T-cell (primary cell): ENCODE measurements at regions not wholly inside any gene's neighbourhood (a gene's known extent, or its start where the extent isn't known, plus 50 kb on each side); places are given as distances from the start of the nearest gene placed in this dataset.

ENCODE experiments used
- ATAC-seq, 4 experiments: fragments of 200-7000 bp in 3 of 4; fragments of 150-1000 bp in 1 of 4; cut with Tn5 transposase; replicated peaks in 1 of 4; 1 replicate in 3 of 4; 2 replicates in 1 of 4; pipeline ENCODE4 v1.10.0; 2021; ENCODE audit warnings: moderate library complexity in 3 of 4, mild to moderate bottlenecking in 2 of 4, moderate number of reproducible peaks in 1 of 4
- CTCF ChIA-PET, 2 donors: fragments of 300-600 bp; sonication (Branson Sonifier 250); formaldehyde crosslinking; loops; one replicate each; lab custom pipeline; 2022; ENCODE audit warnings: antibody characterized with exemption in 2 of 2; lab: Charles Lee
- POLR2A ChIA-PET, 2 donors: fragments of 300-600 bp; sonication (Branson Sonifier 250); formaldehyde crosslinking; loops; one replicate each; lab custom pipeline; 2022; ENCODE audit warnings: antibody characterized with exemption in 2 of 2; lab: Charles Lee
- DNase-seq, 35 experiments: peaks; one replicate each; pipeline versions ENCODE4 v3.0.0 to v3.0.0-alpha.2; 2013 to 2023
- H3K27ac ChIP-seq: one replicate; pipeline ENCODE4 v1.5.1; 2013; ENCODE audit warnings: low read length
- H3K27me3 ChIP-seq, 2 experiments: replicated peaks in 1 of 2; 1 replicate in 1 of 2; 2 replicates in 1 of 2; pipeline versions ENCODE4 v1.6.1 to v1.7.0; 2013; ENCODE audit warnings: low read length in 1 of 2, mixed read lengths in 1 of 2; ENCODE audit not compliant: control insufficient read depth in 2 of 2, insufficient read depth in 2 of 2; ENCODE audit errors: extremely low read depth in 1 of 2
- H3K36me3 ChIP-seq, 2 donors: 1 replicate in 1 of 2; 2 replicates in 1 of 2; pipeline versions ENCODE4 v1.6.1 to v1.7.0; 2013; ENCODE audit warnings: low read length in 1 of 2; ENCODE audit not compliant: control insufficient read depth in 2 of 2, insufficient read depth in 1 of 2; ENCODE audit errors: extremely low read depth in 1 of 2
- H3K4me1 ChIP-seq, 2 experiments: 1 replicate in 1 of 2; 2 replicates in 1 of 2; pipeline versions ENCODE4 v1.6.1 to v1.7.0; 2013; ENCODE audit warnings: low read length in 2 of 2, mixed read lengths in 1 of 2; ENCODE audit not compliant: insufficient read depth in 2 of 2, control insufficient read depth in 1 of 2; ENCODE audit errors: extremely low read depth in 1 of 2
- H3K4me3 ChIP-seq, 2 donors: 1 replicate in 1 of 2; 2 replicates in 1 of 2; pipeline versions ENCODE4 v1.5.1 to v1.7.0; 2013; ENCODE audit warnings: mild to moderate bottlenecking in 2 of 2, low read length in 1 of 2, moderate library complexity in 1 of 2; ENCODE audit not compliant: control insufficient read depth in 1 of 2; ENCODE audit errors: extremely low read depth in 1 of 2
- H3K9me3 ChIP-seq: 2 replicates; pipeline ENCODE4 v1.7.0; 2013
- H3K27ac Mint-ChIP-seq, 2 donors: one replicate each; pipeline ENCODE4 v1.8.0; 2020 to 2021; ENCODE audit warnings: mild to moderate bottlenecking in 2 of 2, mixed read lengths in 2 of 2
- H3K27me3 Mint-ChIP-seq, 2 donors: one replicate each; pipeline ENCODE4 v1.8.0; 2021 to 2022; ENCODE audit warnings: mixed read lengths in 2 of 2
- H3K36me3 Mint-ChIP-seq: one replicate; pipeline ENCODE4 v1.8.0; 2021; ENCODE audit warnings: mixed read lengths
- H3K4me1 Mint-ChIP-seq, 3 donors: one replicate each; pipeline ENCODE4 v1.8.0; 2020 to 2022; ENCODE audit warnings: mixed read lengths in 3 of 3, mild to moderate bottlenecking in 1 of 3
- H3K4me3 Mint-ChIP-seq, 3 donors: one replicate each; pipeline ENCODE4 v1.8.0; 2020 to 2022; ENCODE audit warnings: mild to moderate bottlenecking in 3 of 3, mixed read lengths in 3 of 3, moderate library complexity in 3 of 3
- H3K9me3 Mint-ChIP-seq, 3 donors: one replicate each; pipeline ENCODE4 v1.8.0; 2020 to 2022; ENCODE audit warnings: mixed read lengths in 3 of 3
- WGBS: methylation state at CpG from one replicate; pipeline ENCODE4 v1.1.5; 2013; ENCODE audit warnings: missing lambda C conversion rate; ENCODE audit not compliant: insufficient coverage; 5-methylcytosine and 5-hydroxymethylcytosine counted together

- ATAC-seq (no peak), DNase-seq (no peak)
- no peaks in the 10 kb centered on the region for H3K36me3 Mint-ChIP-seq
- H3K27me3 Mint-ChIP-seq = no peaks in the 10 kb centered on the region
- Histone ChIP-seq H3K27me3 (no peaks in the 10 kb centered on the region), H3K9me3 (no peaks in the 10 kb centered on the region), H3K27ac (no peak overlapping the region), H3K4me3 (no peak overlapping the region), H3K4me1 (no peaks in the 10 kb centered on the region), H3K36me3 (no peaks in the 10 kb centered on the region)
- H3K27ac Mint-ChIP-seq = no peak overlapping the region
- no peak overlapping the region for H3K4me3 Mint-ChIP-seq
- H3K9me3 Mint-ChIP-seq = peaks cover 4 to 23% (median 15%) of the 10 kb centered on the region in 3 donors
- H3K4me1 Mint-ChIP-seq = no peaks in the 10 kb centered on the region
- WGBS = no CpG with 5 or more reads among the region's 1 CpG
- CTCF ChIA-PET = interaction anchor here in 1 of 2 donors (0.7 kb wide), 1 partner anchor 22 kb away, joined by 3 read pairs; no protein-coding TSS in a partner anchor
- POLR2A ChIA-PET = no interaction called here
Observed at GRCh38 chr13:65416784-65417183, 1813.4 kb downstream of the PCDH9 start.

- H3K36me3 Mint-ChIP-seq = no peaks in the 10 kb centered on the region
- H3K27me3 Mint-ChIP-seq = no peaks in the 10 kb centered on the region
- no peaks in the 10 kb centered on the region for H3K36me3 ChIP-seq
- H3K27ac ChIP-seq = no peak overlapping the region
- H3K9me3 ChIP-seq = no peaks in the 10 kb centered on the region
- no peaks in the 10 kb centered on the region for H3K4me1 ChIP-seq
- WGBS = no CpG with 5 or more reads among the region's 2 CpGs
- ChIA-PET CTCF (no interaction called here), POLR2A (no interaction called here)
- H3K4me3 ChIP-seq = no peak overlapping the region
- no peak for ATAC-seq
- H3K4me3 Mint-ChIP-seq = no peak overlapping the region
- H3K27ac Mint-ChIP-seq = no peak overlapping the region
- H3K27me3 ChIP-seq = no peaks in the 10 kb centered on the region
- H3K9me3 Mint-ChIP-seq = peaks cover 6 to 19% (median 19%) of the 10 kb centered on the region in 3 donors
- no peaks in the 10 kb centered on the region for H3K4me1 Mint-ChIP-seq
- no peak for DNase-seq
Observed at GRCh38 chr13:65414187-65414586, 1815.9 kb downstream of the PCDH9 start.

GRCh38 chr13:65411521-65411920, 1818.6 kb downstream of the PCDH9 start:
- H3K27me3 ChIP-seq = no peaks in the 10 kb centered on the region
- Mint-ChIP-seq H3K36me3 (no peaks in the 10 kb centered on the region), H3K9me3 (peaks cover 7 to 15% (median 8%) of the 10 kb centered on the region in 3 donors), H3K4me1 (no peaks in the 10 kb centered on the region), H3K27ac (no peak overlapping the region), H3K4me3 (no peak overlapping the region), H3K27me3 (no peaks in the 10 kb centered on the region)
- no peaks in the 10 kb centered on the region for H3K4me1 ChIP-seq
- ChIA-PET CTCF (no interaction called here), POLR2A (no interaction called here)
- no peaks in the 10 kb centered on the region for H3K36me3 ChIP-seq
- 80% methylated on average over 1 of the region's 2 CpGs for WGBS
- H3K9me3 ChIP-seq = no peaks in the 10 kb centered on the region
- no peak for DNase-seq
- no peak overlapping the region for H3K27ac ChIP-seq
- no peak overlapping the region for H3K4me3 ChIP-seq
- ATAC-seq = no peak

GRCh38 chr13:65410791-65411190, 1819.3 kb downstream of the PCDH9 start:
- ATAC-seq (no peak), DNase-seq (no peak)
- no peaks in the 10 kb centered on the region for H3K36me3 ChIP-seq
- no peaks in the 10 kb centered on the region for H3K36me3 Mint-ChIP-seq
- H3K4me3 Mint-ChIP-seq = no peak overlapping the region
- ChIA-PET CTCF (no interaction called here), POLR2A (no interaction called here)
- H3K27me3 ChIP-seq = no peaks in the 10 kb centered on the region
- H3K9me3 Mint-ChIP-seq = peaks cover 7 to 15% (median 8%) of the 10 kb centered on the region in 3 donors
- H3K27ac ChIP-seq = no peak overlapping the region
- no peak overlapping the region for H3K4me3 ChIP-seq
- H3K4me1 ChIP-seq = no peaks in the 10 kb centered on the region
- no peaks in the 10 kb centered on the region for H3K27me3 Mint-ChIP-seq
- H3K27ac Mint-ChIP-seq = no peak overlapping the region
- H3K9me3 ChIP-seq = no peaks in the 10 kb centered on the region
- no peaks in the 10 kb centered on the region for H3K4me1 Mint-ChIP-seq
- WGBS = no CpG with 5 or more reads among the region's 3 CpGs

- H3K9me3 ChIP-seq = no peaks in the 10 kb centered on the region
- no peak for ATAC-seq
- POLR2A ChIA-PET = no interaction called here
- H3K27me3 ChIP-seq = no peaks in the 10 kb centered on the region
- CTCF ChIA-PET = no interaction called here
- H3K36me3 ChIP-seq = no peaks in the 10 kb centered on the region
- peaks cover 6 to 17% (median 7%) of the 10 kb centered on the region in 3 donors for H3K9me3 Mint-ChIP-seq
- no peaks in the 10 kb centered on the region for H3K27me3 Mint-ChIP-seq
- no peaks in the 10 kb centered on the region for H3K36me3 Mint-ChIP-seq
- no peak overlapping the region for H3K4me3 Mint-ChIP-seq
- no peak for DNase-seq
- H3K4me1 Mint-ChIP-seq = no peaks in the 10 kb centered on the region
- no peak overlapping the region for H3K27ac ChIP-seq
- no peak overlapping the region for H3K4me3 ChIP-seq
- no peaks in the 10 kb centered on the region for H3K4me1 ChIP-seq
- H3K27ac Mint-ChIP-seq = no peak overlapping the region
Observed at GRCh38 chr13:65401315-65401714, 1828.8 kb downstream of the PCDH9 start.

- no peak for ATAC-seq
- CTCF ChIA-PET = no interaction called here
- Mint-ChIP-seq H3K27ac (no peak overlapping the region), H3K36me3 (no peaks in the 10 kb centered on the region), H3K9me3 (peaks cover 6 to 17% (median 7%) of the 10 kb centered on the region in 3 donors), H3K27me3 (no peaks in the 10 kb centered on the region), H3K4me3 (no peak overlapping the region), H3K4me1 (no peaks in the 10 kb centered on the region)
- DNase-seq = no peak
- Histone ChIP-seq H3K4me3 (no peak overlapping the region), H3K4me1 (no peaks in the 10 kb centered on the region), H3K9me3 (no peaks in the 10 kb centered on the region), H3K36me3 (no peaks in the 10 kb centered on the region), H3K27me3 (no peaks in the 10 kb centered on the region), H3K27ac (no peak overlapping the region)
- POLR2A ChIA-PET = no interaction called here
- WGBS = no CpG with 5 or more reads among the region's 2 CpGs
Observed at GRCh38 chr13:65400702-65401101, 1829.4 kb downstream of the PCDH9 start.

GRCh38 chr13:65387743-65388347, 1842.3 kb downstream of the PCDH9 start:
- no peak overlapping the region for H3K27ac ChIP-seq
- CTCF ChIA-PET = no interaction called here
- H3K4me3 ChIP-seq = no peak overlapping the region
- Mint-ChIP-seq H3K27ac (no peak overlapping the region), H3K27me3 (no peaks in the 10 kb centered on the region), H3K4me3 (no peak overlapping the region), H3K36me3 (no peaks in the 10 kb centered on the region), H3K4me1 (no peaks in the 10 kb centered on the region), H3K9me3 (peaks cover 21 to 30% (median 28%) of the 10 kb centered on the region in 3 donors)
- WGBS = 95% methylated on average over 4 of the region's 6 CpGs
- no peaks in the 10 kb centered on the region for H3K9me3 ChIP-seq
- ATAC-seq = no peak
- no peak for DNase-seq
- no peaks in the 10 kb centered on the region for H3K4me1 ChIP-seq
- H3K36me3 ChIP-seq = no peaks in the 10 kb centered on the region
- H3K27me3 ChIP-seq = no peaks in the 10 kb centered on the region
- POLR2A ChIA-PET = no interaction called here
